T47D (cell line): ENCODE measurements at regions not wholly inside any gene's neighbourhood (a gene's known extent, or its start where the extent isn't known, plus 50 kb on each side); places are given as distances from the start of the nearest gene placed in this dataset.
A peak's percentile ranks its signal among the peaks of the same experiment; 100 is the strongest.
"Not testable (repeated sequence)": the region's sequence is repeated elsewhere in the genome, so short reads cannot be mapped to it uniquely, and the experiment has no call there.

Source experiments
- DNase-seq, 2 experiments: peaks; one replicate each; pipeline versions ENCODE4 v3.0.0 to v3.0.0-alpha.2; 2011 to 2012; ENCODE audit warnings: low read depth in 1 of 2, low spot score in 1 of 2
- JUND ChIP-seq: IDR thresholded peaks from 2 replicates; pipeline ENCODE4 v1.6.1; 2012; ENCODE audit warnings: low read depth
- in situ Hi-C: cut with HindIII; loops from 2 replicates; pipeline ENCODE4 v1.10.0; 2016; ENCODE audit warnings: low sequenced_read_pairs, low pct_unique_long_range_greater_than_20kb

- no peak for DNase-seq
- in situ Hi-C loops: no loop called here
- TF ChIP-seq JUND: no peak
Observed at GRCh38 chr14:86766469-86766868, 1226.5 kb downstream of the GALC start.

GRCh38 chr14:86761611-86762010 lies 1231.4 kb downstream of the GALC start:
- in situ Hi-C loops: no loop called here
- no peak for DNase-seq
- no peak for TF ChIP-seq JUND

GRCh38 chr14:86756521-86757190 lies 1226.7 kb downstream of the FLRT2 start:
- in situ Hi-C loops: no loop called here
- TF ChIP-seq JUND: no peak
- DNase-seq: no peak

- DNase-seq, in situ Hi-C loops: not testable (repeated sequence)
Observed at GRCh38 chr14:86750488-86750887, 1220.5 kb downstream of the FLRT2 start.

- DNase-seq: peak in 1 of 2 experiments; percentile 7
- in situ Hi-C loops: no loop called here
- no peak for TF ChIP-seq JUND
Observed at GRCh38 chr14:86739761-86740160, 1209.8 kb downstream of the FLRT2 start.

GRCh38 chr14:86731427-86731826 lies 1201.5 kb downstream of the FLRT2 start:
- in situ Hi-C loops, DNase-seq: not testable (repeated sequence)

- in situ Hi-C loops: no loop called here
- no peak for DNase-seq
- TF ChIP-seq JUND: no peak
Observed at GRCh38 chr14:86723254-86723624, 1193.3 kb downstream of the FLRT2 start.

- in situ Hi-C loops: no loop called here
- TF ChIP-seq JUND: no peak
- no peak for DNase-seq
Observed at GRCh38 chr14:86722612-86723253, 1192.8 kb downstream of the FLRT2 start.

GRCh38 chr14:86714575-86714974 lies 1184.6 kb downstream of the FLRT2 start:
- no peak for TF ChIP-seq JUND
- in situ Hi-C loops: no loop called here
- DNase-seq: no peak

GRCh38 chr14:86714153-86714552 lies 1184.2 kb downstream of the FLRT2 start:
- in situ Hi-C loops: no loop called here
- no peak for DNase-seq
- no peak for TF ChIP-seq JUND

- DNase-seq: no peak
- in situ Hi-C loops: no loop called here
- no peak for TF ChIP-seq JUND
Observed at GRCh38 chr14:86712727-86713126, 1182.8 kb downstream of the FLRT2 start.

GRCh38 chr14:86712176-86712575 lies 1182.2 kb downstream of the FLRT2 start:
- no peak for DNase-seq
- no peak for TF ChIP-seq JUND

GRCh38 chr14:86708846-86709339 lies 1178.9 kb downstream of the FLRT2 start:
- in situ Hi-C loops: no loop called here
- TF ChIP-seq JUND: no peak

More at GRCh38 chr14:86712176-86712575, 1182.2 kb downstream of the FLRT2 start:
- in situ Hi-C loops: no loop called here

More at GRCh38 chr14:86708846-86709339, 1178.9 kb downstream of the FLRT2 start:
- DNase-seq: no peak
